ENCODE measurements at regions not wholly inside any gene's neighbourhood (a gene's known extent, or its start where the extent isn't known, plus 50 kb on each side); places are given as distances from the start of the nearest gene placed in this dataset.

DNA sequence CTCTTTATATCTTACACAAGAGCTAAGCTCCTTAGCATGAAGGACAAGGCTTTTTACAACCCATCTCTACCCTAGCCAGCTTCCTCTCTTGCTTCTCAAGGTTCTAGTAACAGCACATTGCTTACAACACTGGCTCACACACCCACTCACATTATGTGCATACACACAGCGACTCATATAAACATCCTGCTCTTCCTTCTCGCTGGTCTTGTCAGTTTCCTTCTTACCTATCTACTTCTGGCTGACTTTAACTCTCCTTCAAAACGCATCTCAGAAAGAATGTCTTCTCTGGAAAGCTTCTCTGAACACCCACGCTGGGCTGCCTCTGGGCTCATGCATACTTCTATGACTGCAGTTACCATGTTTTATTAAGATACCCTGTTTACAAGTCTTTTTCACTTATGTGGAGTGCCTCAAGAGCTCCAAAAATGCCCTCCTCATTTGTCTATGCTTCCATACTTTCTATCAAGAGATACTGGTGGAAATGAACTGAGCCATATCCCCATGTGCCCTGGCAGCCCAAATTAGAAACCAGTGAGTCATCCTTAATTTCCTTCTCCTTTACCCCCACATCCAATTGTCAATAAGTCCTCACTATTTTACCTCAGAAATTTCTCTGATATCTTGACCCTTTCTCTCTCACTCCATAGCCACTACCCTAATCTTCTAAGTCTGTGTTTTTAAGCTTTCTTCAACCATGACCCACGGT lies 126.9 kb upstream of the KRAS start:
- peaks cover 16% of the 10 kb centered on the region for H3K4me1 ChIP-seq (ENCODE audit: insufficient read depth, low read length, poor library complexity, severe bottlenecking)
- H3K9ac ChIP-seq (ENCODE audit: low read depth, low read length, poor library complexity, severe bottlenecking), result no peak overlapping the region
- H3F3A ChIP-seq (ENCODE audit: low read depth), result no peaks in the 10 kb centered on the region
- H3K79me2 ChIP-seq (ENCODE audit: insufficient read depth, low read length), result no peaks in the 10 kb centered on the region
- H3K4me3 ChIP-seq (ENCODE audit: low read length, poor library complexity, severe bottlenecking), result no peak overlapping the region
- no peaks in the 10 kb centered on the region for H3K27me3 ChIP-seq (ENCODE audit: insufficient read depth, low read length, poor library complexity, severe bottlenecking)
- no peak overlapping the region for H3K4me2 ChIP-seq (ENCODE audit: low read depth, low read length, poor library complexity, severe bottlenecking)
- H4K20me1 ChIP-seq (ENCODE audit: insufficient read depth, low read length, poor library complexity, severe bottlenecking), result no peaks in the 10 kb centered on the region
- H2AFZ ChIP-seq (ENCODE audit: low read length), result peak overlapping the region; percentile 78; the same call in 1 of the 2 replicates
- no peaks in the 10 kb centered on the region for H3K9me2 ChIP-seq (replicated peaks; ENCODE audit: low read depth, low read length)
- no peaks in the 10 kb centered on the region for H3K9me3 ChIP-seq (ENCODE audit: insufficient read depth, low read depth, low read length)
- H3K36me3 ChIP-seq (ENCODE audit: insufficient read depth, low read length), result no peaks in the 10 kb centered on the region
- TF ChIP-seq, protein P1, sequence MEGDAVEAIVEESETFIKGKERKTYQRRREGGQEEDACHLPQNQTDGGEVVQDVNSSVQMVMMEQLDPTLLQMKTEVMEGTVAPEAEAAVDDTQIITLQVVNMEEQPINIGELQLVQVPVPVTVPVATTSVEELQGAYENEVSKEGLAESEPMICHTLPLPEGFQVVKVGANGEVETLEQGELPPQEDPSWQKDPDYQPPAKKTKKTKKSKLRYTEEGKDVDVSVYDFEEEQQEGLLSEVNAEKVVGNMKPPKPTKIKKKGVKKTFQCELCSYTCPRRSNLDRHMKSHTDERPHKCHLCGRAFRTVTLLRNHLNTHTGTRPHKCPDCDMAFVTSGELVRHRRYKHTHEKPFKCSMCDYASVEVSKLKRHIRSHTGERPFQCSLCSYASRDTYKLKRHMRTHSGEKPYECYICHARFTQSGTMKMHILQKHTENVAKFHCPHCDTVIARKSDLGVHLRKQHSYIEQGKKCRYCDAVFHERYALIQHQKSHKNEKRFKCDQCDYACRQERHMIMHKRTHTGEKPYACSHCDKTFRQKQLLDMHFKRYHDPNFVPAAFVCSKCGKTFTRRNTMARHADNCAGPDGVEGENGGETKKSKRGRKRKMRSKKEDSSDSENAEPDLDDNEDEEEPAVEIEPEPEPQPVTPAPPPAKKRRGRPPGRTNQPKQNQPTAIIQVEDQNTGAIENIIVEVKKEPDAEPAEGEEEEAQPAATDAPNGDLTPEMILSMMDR (conservative IDR thresholded peaks at IDR 0.05; ENCODE audit: low read length), result no peak
- TF ChIP-seq EZH2phosphoT487 (IDR thresholded peaks at IDR 0.05; ENCODE audit: borderline replicate concordance), result no peak

DNA sequence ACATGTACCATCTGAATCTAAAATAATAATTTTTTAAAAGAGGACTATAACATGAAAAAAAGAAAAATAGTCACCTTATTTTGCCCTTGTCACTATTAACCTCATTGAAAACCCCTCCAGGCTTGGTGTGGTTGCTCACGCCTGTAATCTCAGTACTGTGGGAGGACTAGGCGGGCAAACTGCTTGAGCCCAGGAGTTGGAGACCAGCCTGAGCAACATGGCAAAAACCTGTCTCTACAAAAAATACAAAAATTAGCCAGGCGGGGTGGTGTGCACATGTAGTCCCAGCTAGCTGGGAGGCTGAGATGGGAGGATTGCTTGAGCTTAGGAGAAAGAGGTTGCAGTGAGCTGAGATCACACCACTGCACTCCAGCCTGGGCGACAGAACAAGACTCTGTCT lies 126.3 kb upstream of the KRAS start:
- Histone ChIP-seq H3K9me3 (ENCODE audit: insufficient read depth, low read depth, low read length) (no peaks in the 10 kb centered on the region), H4K20me1 (ENCODE audit: insufficient read depth, low read length, poor library complexity, severe bottlenecking) (no peaks in the 10 kb centered on the region), H2AFZ (ENCODE audit: low read length) (no peak overlapping the region), H3K36me3 (ENCODE audit: insufficient read depth, low read length) (no peaks in the 10 kb centered on the region), H3K9ac (ENCODE audit: low read depth, low read length, poor library complexity, severe bottlenecking) (no peak overlapping the region), H3K4me1 (ENCODE audit: insufficient read depth, low read length, poor library complexity, severe bottlenecking) (peaks cover 10% of the 10 kb centered on the region), H3K27me3 (ENCODE audit: insufficient read depth, low read length, poor library complexity, severe bottlenecking) (no peaks in the 10 kb centered on the region), H3K4me2 (ENCODE audit: low read depth, low read length, poor library complexity, severe bottlenecking) (no peak overlapping the region), H3F3A (ENCODE audit: low read depth) (no peaks in the 10 kb centered on the region), H3K4me3 (ENCODE audit: low read length, poor library complexity, severe bottlenecking) (no peak overlapping the region), H3K9me2 (replicated peaks; ENCODE audit: low read depth, low read length) (no peaks in the 10 kb centered on the region), H3K79me2 (ENCODE audit: insufficient read depth, low read length) (no peaks in the 10 kb centered on the region)
- TF ChIP-seq, protein P1 (conservative IDR thresholded peaks at IDR 0.05; ENCODE audit: low read length), result no peak
- no peak for TF ChIP-seq EZH2phosphoT487 (IDR thresholded peaks at IDR 0.05; ENCODE audit: borderline replicate concordance)

DNA sequence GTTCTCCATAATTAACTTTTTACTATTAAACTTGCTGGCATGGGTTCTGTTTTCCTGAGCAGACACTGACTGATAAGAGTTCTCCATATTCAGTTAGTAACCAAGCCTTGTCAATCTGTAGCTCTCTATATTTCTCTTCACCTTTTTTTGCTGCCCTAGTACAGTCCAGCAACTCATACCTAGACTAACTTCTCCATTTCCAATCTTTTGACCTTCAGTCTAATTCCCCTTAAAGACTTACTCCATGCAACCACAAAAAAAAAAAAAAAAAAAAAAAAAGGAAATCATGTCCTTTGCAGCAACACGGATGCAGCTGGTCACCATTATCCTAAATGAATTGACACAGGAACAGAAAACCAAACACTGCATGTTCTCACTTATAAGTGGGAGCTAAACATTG lies 125.7 kb upstream of the KRAS start:
- Histone ChIP-seq H3K9me2 (replicated peaks; ENCODE audit: low read depth, low read length) (no peaks in the 10 kb centered on the region), H3K4me3 (ENCODE audit: low read length, poor library complexity, severe bottlenecking) (no peak overlapping the region), H3K9me3 (ENCODE audit: insufficient read depth, low read depth, low read length) (no peaks in the 10 kb centered on the region), H4K20me1 (ENCODE audit: insufficient read depth, low read length, poor library complexity, severe bottlenecking) (no peaks in the 10 kb centered on the region), H3K36me3 (ENCODE audit: insufficient read depth, low read length) (no peaks in the 10 kb centered on the region), H3K4me2 (ENCODE audit: low read depth, low read length, poor library complexity, severe bottlenecking) (no peak overlapping the region), H3K79me2 (ENCODE audit: insufficient read depth, low read length) (no peaks in the 10 kb centered on the region), H3F3A (ENCODE audit: low read depth) (no peaks in the 10 kb centered on the region), H3K9ac (ENCODE audit: low read depth, low read length, poor library complexity, severe bottlenecking) (no peak overlapping the region), H2AFZ (ENCODE audit: low read length) (peak overlapping the region; percentile 55), H3K4me1 (ENCODE audit: insufficient read depth, low read length, poor library complexity, severe bottlenecking) (peaks cover 7% of the 10 kb centered on the region), H3K27me3 (ENCODE audit: insufficient read depth, low read length, poor library complexity, severe bottlenecking) (no peaks in the 10 kb centered on the region)
- TF ChIP-seq EZH2phosphoT487 (IDR thresholded peaks at IDR 0.05; ENCODE audit: borderline replicate concordance), result no peak
- TF ChIP-seq, protein P1 (conservative IDR thresholded peaks at IDR 0.05; ENCODE audit: low read length), result no peak
